PC-3 (cell line): ENCODE measurements at regions not wholly inside any gene's neighbourhood (a gene's known extent, or its start where the extent isn't known, plus 50 kb on each side); places are given as distances from the start of the nearest gene placed in this dataset.
"Not testable (repeated sequence)": the region's sequence is repeated elsewhere in the genome, so short reads cannot be mapped to it uniquely, and the experiment has no call there.

Experiments used
- ATAC-seq: fragments of 200-7000 bp; cut with Tn5 transposase; 2 replicates; pipeline ENCODE4 v1.9.1; 2020; ENCODE audit warnings: mild to moderate bottlenecking, moderate library complexity
- BruUV-seq: library from RNA; stranded (reverse); fragments of 400-500 nt; replicated peaks from 2 replicates; lab custom pipeline; 2021; lab: Mats Ljungman, UMichigan
- CTCF ChIA-PET: fragments of 300-600 bp; sonication (Branson Sonifier 250); formaldehyde crosslinking; loops from one replicate; lab custom pipeline; 2022; ENCODE audit warnings: antibody characterized with exemption; lab: Charles Lee
- POLR2A ChIA-PET: fragments of 300-600 bp; sonication (Branson Sonifier 250); formaldehyde crosslinking; loops from one replicate; lab custom pipeline; 2022; ENCODE audit warnings: antibody characterized with exemption; ENCODE audit not compliant: unreplicated experiment; lab: Charles Lee
- DNase-seq: peaks from one replicate; pipeline ENCODE4 v3.0.0-alpha.2; 2015
- H2AFZ ChIP-seq: fragments of 300-600 bp; sonication (generic); 2 replicates; pipeline ENCODE4 v1.6.0; 2016; ENCODE audit warnings: antibody characterized with exemption, low read length
- H3F3A ChIP-seq: fragments of 300-600 bp; sonication (generic); one replicate; pipeline ENCODE4 v1.6.0; 2017; ENCODE audit warnings: antibody characterized with exemption, low read length, control low read depth, mild to moderate bottlenecking; ENCODE audit not compliant: unreplicated experiment
- H3K27ac ChIP-seq: fragments of 300-600 bp; sonication (generic); 2 replicates; pipeline ENCODE4 v1.5.1; 2016; ENCODE audit warnings: mild to moderate bottlenecking, low read length
- H3K27me3 ChIP-seq: fragments of 300-600 bp; sonication (generic); 2 replicates; pipeline ENCODE4 v1.6.1; 2016; ENCODE audit warnings: low read length, mixed read lengths
- H3K36me3 ChIP-seq: fragments of 300-600 bp; sonication (generic); 2 replicates; pipeline ENCODE4 v1.6.1; 2016; ENCODE audit warnings: low read depth, mixed run types, low read length, mixed read lengths
- H3K4me1 ChIP-seq: fragments of 300-600 bp; sonication (generic); 2 replicates; pipeline ENCODE4 v1.5.1; 2016; ENCODE audit warnings: low read length; ENCODE audit not compliant: insufficient read depth
- H3K4me2 ChIP-seq: fragments of 300-600 bp; sonication (generic); 2 replicates; pipeline ENCODE4 v1.6.0; 2016; ENCODE audit warnings: low read length
- H3K4me3 ChIP-seq: fragments of 300-600 bp; sonication (generic); 2 replicates; pipeline ENCODE4 v1.5.1; 2016; ENCODE audit warnings: mild to moderate bottlenecking, low read length, mixed read lengths
- H3K79me2 ChIP-seq: fragments of 300-600 bp; sonication (generic); 2 replicates; pipeline ENCODE4 v1.6.1; 2017; ENCODE audit warnings: low read length, mixed read lengths
- H3K9ac ChIP-seq: fragments of 300-600 bp; sonication (generic); 2 replicates; pipeline ENCODE4 v1.6.0; 2016; ENCODE audit warnings: mild to moderate bottlenecking, low read length
- H3K9me2 ChIP-seq: fragments of 300-600 bp; sonication (generic); replicated peaks from 2 replicates; pipeline ENCODE4 v1.6.1; 2016; ENCODE audit warnings: mixed run types, low read length, mixed read lengths
- H3K9me3 ChIP-seq: fragments of 300-600 bp; sonication (generic); 2 replicates; pipeline ENCODE4 v1.6.1; 2016; ENCODE audit warnings: low read length, mixed read lengths
- H4K20me1 ChIP-seq: fragments of 300-600 bp; sonication (generic); 2 replicates; pipeline ENCODE4 v1.6.1; 2016; ENCODE audit warnings: low read length, mixed read lengths
- EZH2 ChIP-seq: fragments of 300-600 bp; sonication (generic); IDR thresholded peaks from one replicate; pipeline ENCODE4 v1.6.1; 2017; ENCODE audit warnings: antibody characterized with exemption, mild to moderate bottlenecking, low read length; ENCODE audit not compliant: unreplicated experiment
- EZH2phosphoT487 ChIP-seq: fragments of 300-600 bp; sonication (generic); IDR thresholded peaks from 2 replicates; pipeline ENCODE4 v1.6.1; 2018; ENCODE audit warnings: mild to moderate bottlenecking, antibody characterized with exemption, low read length, borderline replicate concordance
- intact Hi-C: fragments of 100-400 bp; cut with micrococcal nuclease; formaldehyde crosslinking; loops from 2 replicates; pipeline ENCODE4 v1.9.0; 2023
- TF ChIP-seq, protein P1 (sequence below): fragments of 300-600 bp; sonication (generic); conservative IDR thresholded peaks from 2 replicates; pipeline ENCODE4 v1.5.1; 2017; ENCODE audit warnings: antibody characterized with exemption, low read depth, mild to moderate bottlenecking, low read length

- ATAC-seq, result no peak
- Histone ChIP-seq H4K20me1 (no peaks in the 10 kb centered on the region), H3K9me3 (no peaks in the 10 kb centered on the region), H3K79me2 (no peaks in the 10 kb centered on the region), H3K27me3 (no peaks in the 10 kb centered on the region), H3K36me3 (no peaks in the 10 kb centered on the region), H3K9ac (no peak overlapping the region), H3K4me1 (no peaks in the 10 kb centered on the region), H3K9me2 (no peaks in the 10 kb centered on the region), H3K4me2 (no peak overlapping the region), H3K27ac (no peak overlapping the region), H3K4me3 (no peak overlapping the region), H2AFZ (no peak overlapping the region), H3F3A (no peaks in the 10 kb centered on the region)
- TF ChIP-seq EZH2phosphoT487, result no peak
- no peak for TF ChIP-seq EZH2
- TF ChIP-seq, protein P1, sequence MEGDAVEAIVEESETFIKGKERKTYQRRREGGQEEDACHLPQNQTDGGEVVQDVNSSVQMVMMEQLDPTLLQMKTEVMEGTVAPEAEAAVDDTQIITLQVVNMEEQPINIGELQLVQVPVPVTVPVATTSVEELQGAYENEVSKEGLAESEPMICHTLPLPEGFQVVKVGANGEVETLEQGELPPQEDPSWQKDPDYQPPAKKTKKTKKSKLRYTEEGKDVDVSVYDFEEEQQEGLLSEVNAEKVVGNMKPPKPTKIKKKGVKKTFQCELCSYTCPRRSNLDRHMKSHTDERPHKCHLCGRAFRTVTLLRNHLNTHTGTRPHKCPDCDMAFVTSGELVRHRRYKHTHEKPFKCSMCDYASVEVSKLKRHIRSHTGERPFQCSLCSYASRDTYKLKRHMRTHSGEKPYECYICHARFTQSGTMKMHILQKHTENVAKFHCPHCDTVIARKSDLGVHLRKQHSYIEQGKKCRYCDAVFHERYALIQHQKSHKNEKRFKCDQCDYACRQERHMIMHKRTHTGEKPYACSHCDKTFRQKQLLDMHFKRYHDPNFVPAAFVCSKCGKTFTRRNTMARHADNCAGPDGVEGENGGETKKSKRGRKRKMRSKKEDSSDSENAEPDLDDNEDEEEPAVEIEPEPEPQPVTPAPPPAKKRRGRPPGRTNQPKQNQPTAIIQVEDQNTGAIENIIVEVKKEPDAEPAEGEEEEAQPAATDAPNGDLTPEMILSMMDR, result no peak
- ChIA-PET CTCF (no interaction called here), POLR2A (no interaction called here)
- intact Hi-C loops, result no loop called here
- no peak for DNase-seq
- no TSS peak for BruUV-seq
Measured at GRCh38 chr11:37896016-37896415, 1298.0 kb upstream of the RAG2 start.

GRCh38 chr11:37881741-37882140, 1283.7 kb upstream of the RAG2 start:
- TF ChIP-seq, protein P1, result no peak
- TF ChIP-seq EZH2phosphoT487, result no peak
- no peak for TF ChIP-seq EZH2
- Histone ChIP-seq H3K36me3 (no peaks in the 10 kb centered on the region), H3K4me3 (no peak overlapping the region), H3K9me3 (no peaks in the 10 kb centered on the region), H3K9me2 (no peaks in the 10 kb centered on the region), H3K4me1 (no peaks in the 10 kb centered on the region), H3K4me2 (no peak overlapping the region), H3K27ac (no peak overlapping the region), H3K27me3 (no peaks in the 10 kb centered on the region), H3F3A (no peaks in the 10 kb centered on the region), H4K20me1 (no peaks in the 10 kb centered on the region), H3K79me2 (no peaks in the 10 kb centered on the region), H3K9ac (no peak overlapping the region), H2AFZ (no peak overlapping the region)
- ATAC-seq, result no peak
- intact Hi-C loops, result no loop called here
- no TSS peak for BruUV-seq
- DNase-seq, result no peak
- ChIA-PET CTCF (no interaction called here), POLR2A (no interaction called here)

DNA sequence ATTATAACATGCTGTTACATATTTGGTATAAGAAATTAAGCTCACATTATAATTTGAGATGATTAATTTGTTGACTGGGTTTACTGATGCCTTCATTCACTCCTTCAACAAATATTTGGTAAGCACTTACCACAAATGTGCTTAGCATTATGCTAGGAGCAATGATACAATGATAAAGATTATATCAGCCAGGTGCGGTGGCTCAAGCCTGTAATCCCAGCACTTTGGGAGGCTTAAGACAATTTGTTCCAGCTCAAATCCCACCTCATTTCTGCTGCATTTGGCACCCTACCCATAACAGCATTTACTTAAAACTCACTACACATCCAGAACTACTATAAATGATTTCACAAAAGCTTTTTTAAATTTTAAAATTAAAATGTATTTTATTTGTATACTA, 1263.6 kb upstream of the RAG2 start:
- no peak for DNase-seq
- CTCF ChIA-PET, result no interaction called here

DNA sequence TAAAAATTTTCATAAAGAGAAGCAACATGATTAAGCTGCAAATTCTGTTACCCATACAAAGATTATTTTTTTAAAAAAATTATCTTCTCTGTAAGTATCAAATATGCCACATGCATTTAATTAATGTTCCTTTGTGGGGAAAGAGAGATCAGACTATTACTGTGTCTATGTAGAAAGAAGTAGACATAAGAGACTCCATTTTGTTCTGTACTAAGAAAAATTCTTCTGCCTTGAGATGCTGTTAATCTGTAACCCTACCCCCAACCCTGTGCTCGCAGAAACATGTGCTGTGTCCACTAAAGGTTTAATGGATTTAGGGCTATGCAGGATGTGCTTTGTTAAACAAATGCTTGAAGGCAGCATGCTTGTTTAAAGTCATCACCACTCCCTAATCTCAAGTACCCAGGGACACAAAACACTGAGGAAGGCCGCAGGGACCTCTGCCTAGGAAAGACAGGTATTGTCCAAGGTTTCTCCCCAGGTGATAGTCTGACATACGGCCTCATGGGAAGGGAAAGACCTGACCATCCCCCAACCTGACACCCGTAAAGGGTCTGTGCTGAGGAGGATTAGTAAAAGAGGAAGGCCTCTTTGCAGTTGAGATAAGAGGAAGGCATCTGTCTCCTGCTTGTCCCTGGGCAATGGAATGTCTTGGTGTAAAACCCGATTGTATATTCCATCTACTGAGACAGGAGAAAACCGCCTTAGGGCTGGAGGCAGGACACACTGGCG, 1260.9 kb upstream of the RAG2 start:
- CTCF ChIA-PET, H3K27me3 ChIP-seq, H4K20me1 ChIP-seq, H2AFZ ChIP-seq, H3K9ac ChIP-seq, H3K36me3 ChIP-seq, H3K79me2 ChIP-seq, intact Hi-C loops, ATAC-seq, H3K4me2 ChIP-seq, POLR2A ChIA-PET, BruUV-seq, H3K27ac ChIP-seq, H3K9me3 ChIP-seq, H3K4me3 ChIP-seq, H3K9me2 ChIP-seq, H3K4me1 ChIP-seq, H3F3A ChIP-seq, DNase-seq: not testable (repeated sequence)

More for the DNA sequence above, 1263.6 kb upstream of the RAG2 start:
- POLR2A ChIA-PET, result no interaction called here
- TF ChIP-seq, protein P1, result no peak
- no peak for TF ChIP-seq EZH2phosphoT487
- TF ChIP-seq EZH2, result no peak
- BruUV-seq, result no TSS peak
- no peaks in the 10 kb centered on the region for H3K9me3 ChIP-seq
- H3K9me2 ChIP-seq, result no peaks in the 10 kb centered on the region
- no peaks in the 10 kb centered on the region for H3K4me1 ChIP-seq
- no peak overlapping the region for H3K27ac ChIP-seq
- H3F3A ChIP-seq, result no peaks in the 10 kb centered on the region
- no peaks in the 10 kb centered on the region for H3K36me3 ChIP-seq
- H2AFZ ChIP-seq, result no peak overlapping the region
- H3K4me3 ChIP-seq, result no peak overlapping the region
- no peak for ATAC-seq
- no peak overlapping the region for H3K9ac ChIP-seq
- intact Hi-C loops, result no loop called here
- H3K27me3 ChIP-seq, result no peaks in the 10 kb centered on the region
- H3K4me2 ChIP-seq, result no peak overlapping the region
- no peaks in the 10 kb centered on the region for H4K20me1 ChIP-seq
- H3K79me2 ChIP-seq, result no peaks in the 10 kb centered on the region
